H9 (cell line): ENCODE measurements at regions not wholly inside any gene's neighbourhood (a gene's known extent, or its start where the extent isn't known, plus 50 kb on each side); places are given as distances from the start of the nearest gene placed in this dataset.

ENCODE experiments used
- DNase-seq: peaks from one replicate; pipeline ENCODE4 v3.0.0-alpha.2; 2017
- H2AFZ ChIP-seq: one replicate; pipeline ENCODE4 v1.6.1; 2013; ENCODE audit warnings: mild to moderate bottlenecking, low read length, control low read depth, moderate library complexity
- H2AK5ac ChIP-seq: 2 replicates; pipeline ENCODE4 v1.6.1; 2013; ENCODE audit warnings: low read length, control low read depth, mixed read lengths; ENCODE audit not compliant: insufficient read length
- H2BK120ac ChIP-seq: one replicate; pipeline ENCODE4 v1.6.1; 2013; ENCODE audit warnings: low read depth, mild to moderate bottlenecking, low read length, control low read depth, inconsistent platforms; ENCODE audit not compliant: poor library complexity, severe bottlenecking
- H2BK12ac ChIP-seq: 2 replicates; pipeline ENCODE4 v1.6.1; 2013; ENCODE audit warnings: low read length, control low read depth, mixed read lengths, low read depth; ENCODE audit not compliant: insufficient read length
- H2BK15ac ChIP-seq: 2 replicates; pipeline ENCODE4 v1.6.1; 2013; ENCODE audit warnings: low read depth, low read length, control low read depth
- H2BK20ac ChIP-seq: one replicate; pipeline ENCODE4 v1.6.1; 2013; ENCODE audit warnings: low read depth, mild to moderate bottlenecking, low read length, control low read depth, inconsistent platforms; ENCODE audit not compliant: poor library complexity, severe bottlenecking
- H2BK5ac ChIP-seq: 2 replicates; pipeline ENCODE4 v1.6.1; 2013; ENCODE audit warnings: low read length, control low read depth, mixed read lengths; ENCODE audit not compliant: insufficient read length
- H3K14ac ChIP-seq: 2 replicates; pipeline ENCODE4 v1.6.1; 2013; ENCODE audit warnings: low read length, control low read depth; ENCODE audit not compliant: insufficient read depth
- H3K18ac ChIP-seq: 2 replicates; pipeline ENCODE4 v1.6.1; 2013; ENCODE audit warnings: low read depth, mild to moderate bottlenecking, mixed read lengths, low read length, control low read depth; ENCODE audit not compliant: insufficient read length
- H3K23ac ChIP-seq: 2 replicates; pipeline ENCODE4 v1.6.1; 2013; ENCODE audit warnings: low read length, control low read depth, mixed read lengths, low read depth; ENCODE audit not compliant: insufficient read length
- H3K23me2 ChIP-seq: 2 replicates; pipeline ENCODE4 v1.6.1; 2013; ENCODE audit warnings: low read depth, mild to moderate bottlenecking, mixed read lengths, low read length, control low read depth; ENCODE audit not compliant: insufficient read length, poor library complexity, severe bottlenecking
- H3K27ac ChIP-seq: 2 replicates; pipeline ENCODE4 v1.5.1; 2013; ENCODE audit warnings: low read length, control low read depth, mixed read lengths, low read depth; ENCODE audit not compliant: insufficient read length
- H3K27me3 ChIP-seq: 2 replicates; pipeline ENCODE4 v1.6.1; 2013; ENCODE audit warnings: low read length, control low read depth, inconsistent platforms; ENCODE audit not compliant: insufficient read depth
- H3K4ac ChIP-seq: 2 replicates; pipeline ENCODE4 v1.6.1; 2013; ENCODE audit warnings: low read depth, mild to moderate bottlenecking, control low read depth, inconsistent platforms, low read length, moderate library complexity
- H3K4me1 ChIP-seq: 2 replicates; pipeline ENCODE4 v1.6.1; 2013; ENCODE audit warnings: low read length, control low read depth, inconsistent platforms; ENCODE audit not compliant: insufficient read depth
- H3K4me2 ChIP-seq: 2 replicates; pipeline ENCODE4 v1.6.1; 2013; ENCODE audit warnings: low read length, control low read depth, mixed read lengths; ENCODE audit not compliant: insufficient read length, insufficient read depth
- H3K56ac ChIP-seq: 2 replicates; pipeline ENCODE4 v1.6.1; 2013; ENCODE audit warnings: low read depth, mild to moderate bottlenecking, mixed read lengths, low read length, control low read depth; ENCODE audit not compliant: insufficient read length
- H3K79me1 ChIP-seq: 2 replicates; pipeline ENCODE4 v1.6.1; 2013; ENCODE audit warnings: low read depth, mild to moderate bottlenecking, moderate library complexity, low read length, control low read depth, inconsistent platforms; ENCODE audit not compliant: insufficient read depth, poor library complexity, severe bottlenecking
- H3K79me2 ChIP-seq: 2 replicates; pipeline ENCODE4 v1.6.1; 2013; ENCODE audit warnings: low read length, control low read depth, inconsistent platforms; ENCODE audit not compliant: insufficient read depth
- H3K9ac ChIP-seq: 2 replicates; pipeline ENCODE4 v1.6.1; 2013; ENCODE audit warnings: low read length, control low read depth, mixed read lengths; ENCODE audit not compliant: insufficient read length; ENCODE audit errors: extremely low read depth
- H3K9me3 ChIP-seq: one replicate; pipeline ENCODE4 v1.6.1; 2013; ENCODE audit warnings: low read depth, low read length, inconsistent platforms; ENCODE audit not compliant: control insufficient read depth
- H3T11ph ChIP-seq: one replicate; pipeline ENCODE4 v1.6.1; 2013; ENCODE audit warnings: mild to moderate bottlenecking, low read length, control low read depth, inconsistent platforms
- H4K20me1 ChIP-seq: one replicate; pipeline ENCODE4 v1.6.1; 2013; ENCODE audit not compliant: control insufficient read depth, insufficient read length, insufficient read depth
- H4K5ac ChIP-seq: 2 replicates; pipeline ENCODE4 v1.6.1; 2013; ENCODE audit warnings: low read depth, mild to moderate bottlenecking, mixed read lengths, low read length, control low read depth; ENCODE audit not compliant: insufficient read length
- H4K8ac ChIP-seq: replicated peaks from 2 replicates; pipeline ENCODE4 v1.6.1; 2013; ENCODE audit warnings: low read length, control low read depth, mixed read lengths, low read depth; ENCODE audit not compliant: insufficient read length
- H4K91ac ChIP-seq: 2 replicates; pipeline ENCODE4 v1.6.1; 2013; ENCODE audit warnings: low read depth, mild to moderate bottlenecking, moderate library complexity, mixed read lengths, low read length, control low read depth; ENCODE audit not compliant: insufficient read length
- H3K27ac Mint-ChIP-seq, 3 experiments: 2 replicates in 2 of 3; 3 replicates in 1 of 3; pipeline ENCODE4 v1.8.0; 2020 to 2021; ENCODE audit warnings: mixed read lengths in 3 of 3, mild to moderate bottlenecking in 1 of 3, moderate library complexity in 1 of 3
- H3K27me3 Mint-ChIP-seq: 2 replicates; pipeline ENCODE4 v1.8.0; 2021; ENCODE audit warnings: low read depth, mild to moderate bottlenecking, moderate library complexity, mixed read lengths
- H3K36me3 Mint-ChIP-seq, 3 experiments: 2 replicates in 2 of 3; 3 replicates in 1 of 3; pipeline ENCODE4 v1.8.0; 2020 to 2021; ENCODE audit warnings: low read depth in 3 of 3, mixed read lengths in 3 of 3; ENCODE audit not compliant: insufficient read depth in 1 of 3
- H3K4me1 Mint-ChIP-seq, 2 experiments: 2 replicates each; pipeline ENCODE4 v1.8.0; 2020; ENCODE audit warnings: mixed read lengths in 2 of 2
- H3K4me3 Mint-ChIP-seq, 2 experiments: 2 replicates in 1 of 2; 3 replicates in 1 of 2; pipeline ENCODE4 v1.8.0; 2020 to 2021; ENCODE audit warnings: mild to moderate bottlenecking in 2 of 2, mixed read lengths in 2 of 2, moderate library complexity in 1 of 2
- H3K9me3 Mint-ChIP-seq, 2 experiments: 2 replicates in 1 of 2; 3 replicates in 1 of 2; pipeline ENCODE4 v1.8.0; 2020; ENCODE audit warnings: mild to moderate bottlenecking in 2 of 2, mixed read lengths in 2 of 2, moderate library complexity in 1 of 2
- WGBS: extraction: QIAGEN DNeasy Blood & Tissue Kit; methylation state at CpG from one replicate; pipeline ENCODE4 v1.1.7; 2013; ENCODE audit warnings: missing lambda C conversion rate, low lambda C conversion rate, mixed read lengths; ENCODE audit not compliant: insufficient read length; ENCODE audit errors: extremely low coverage; 5-methylcytosine and 5-hydroxymethylcytosine counted together
- TF ChIP-seq, protein P1 (sequence below): fragments of 200-600 bp; sonication (generic); conservative IDR thresholded peaks from 3 replicates; pipeline ENCODE4 v1.8.0; 2021; ENCODE audit warnings: antibody characterized with exemption, mild to moderate bottlenecking

DNA sequence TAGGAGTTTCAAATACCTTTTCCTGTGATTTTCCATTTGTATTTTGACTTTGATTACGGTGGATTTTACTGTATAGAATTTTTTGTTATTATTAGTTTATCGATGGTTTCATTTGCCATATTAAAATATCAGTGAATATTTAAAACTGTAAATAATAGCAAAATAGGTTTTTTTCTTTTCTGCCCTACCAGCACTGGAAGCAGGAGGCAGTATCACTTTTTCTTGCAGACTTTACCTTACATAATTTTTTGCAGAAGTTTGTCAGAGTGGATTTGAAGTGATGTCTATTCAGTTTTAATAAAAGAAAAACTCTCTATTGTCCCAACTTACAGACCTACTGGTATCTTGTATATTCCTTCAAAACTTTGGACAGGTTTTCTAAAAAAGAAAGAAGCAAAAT, 213.6 kb downstream of the CENPF start:
- Histone ChIP-seq H3K56ac (no peak overlapping the region), H3T11ph (no peak overlapping the region), H2BK5ac (no peak overlapping the region), H3K14ac (no peak overlapping the region), H3K4ac (no peak overlapping the region), H2BK15ac (no peak overlapping the region), H3K18ac (no peak overlapping the region), H3K23ac (no peak overlapping the region), H3K79me2 (no peaks in the 10 kb centered on the region), H4K91ac (no peak overlapping the region), H3K9me3 (no peaks in the 10 kb centered on the region), H3K27ac (no peak overlapping the region), H3K79me1 (no peaks in the 10 kb centered on the region), H4K20me1 (no peaks in the 10 kb centered on the region), H3K9ac (no peak overlapping the region), H4K8ac (no peak overlapping the region), H2AK5ac (no peak overlapping the region), H2BK120ac (no peak overlapping the region), H2BK12ac (no peak overlapping the region), H3K4me2 (no peak overlapping the region), H2BK20ac (no peak overlapping the region), H4K5ac (no peak overlapping the region), H2AFZ (no peak overlapping the region), H3K4me1 (no peaks in the 10 kb centered on the region), H3K27me3 (no peaks in the 10 kb centered on the region), H3K23me2 (no peaks in the 10 kb centered on the region)
- H3K27me3 Mint-ChIP-seq: no peaks in the 10 kb centered on the region
- H3K9me3 Mint-ChIP-seq: no peaks in the 10 kb centered on the region
- TF ChIP-seq, protein P1, sequence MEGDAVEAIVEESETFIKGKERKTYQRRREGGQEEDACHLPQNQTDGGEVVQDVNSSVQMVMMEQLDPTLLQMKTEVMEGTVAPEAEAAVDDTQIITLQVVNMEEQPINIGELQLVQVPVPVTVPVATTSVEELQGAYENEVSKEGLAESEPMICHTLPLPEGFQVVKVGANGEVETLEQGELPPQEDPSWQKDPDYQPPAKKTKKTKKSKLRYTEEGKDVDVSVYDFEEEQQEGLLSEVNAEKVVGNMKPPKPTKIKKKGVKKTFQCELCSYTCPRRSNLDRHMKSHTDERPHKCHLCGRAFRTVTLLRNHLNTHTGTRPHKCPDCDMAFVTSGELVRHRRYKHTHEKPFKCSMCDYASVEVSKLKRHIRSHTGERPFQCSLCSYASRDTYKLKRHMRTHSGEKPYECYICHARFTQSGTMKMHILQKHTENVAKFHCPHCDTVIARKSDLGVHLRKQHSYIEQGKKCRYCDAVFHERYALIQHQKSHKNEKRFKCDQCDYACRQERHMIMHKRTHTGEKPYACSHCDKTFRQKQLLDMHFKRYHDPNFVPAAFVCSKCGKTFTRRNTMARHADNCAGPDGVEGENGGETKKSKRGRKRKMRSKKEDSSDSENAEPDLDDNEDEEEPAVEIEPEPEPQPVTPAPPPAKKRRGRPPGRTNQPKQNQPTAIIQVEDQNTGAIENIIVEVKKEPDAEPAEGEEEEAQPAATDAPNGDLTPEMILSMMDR: 0 out of 3 replicates have a peak, but pooled peaks have one; percentile 19
- H3K4me1 Mint-ChIP-seq: no peaks in the 10 kb centered on the region
- WGBS: no CpG with 5 or more reads among the region's 2 CpGs
- no peaks in the 10 kb centered on the region; a peak in 1 of 7 replicates for H3K36me3 Mint-ChIP-seq
- DNase-seq: no peak
- H3K27ac Mint-ChIP-seq: no peak overlapping the region
- H3K4me3 Mint-ChIP-seq: no peak overlapping the region
